ENCODE measurements at regions not wholly inside any gene's neighbourhood (a gene's known extent, or its start where the extent isn't known, plus 50 kb on each side); places are given as distances from the start of the nearest gene placed in this dataset.

- no peak for DNase-seq (ENCODE audit: low read depth)
Observed at GRCh38 chr20:60430516-60431001, 472.3 kb downstream of the CDH26 start.

GRCh38 chr20:60431349-60431748 is 473.1 kb downstream of the CDH26 start:
- no peak for DNase-seq (ENCODE audit: low read depth)

GRCh38 chr20:60437418-60437817 is 479.2 kb downstream of the CDH26 start:
- no peak for DNase-seq (ENCODE audit: low read depth)

- no peak for DNase-seq (ENCODE audit: low read depth)
Observed at GRCh38 chr20:60446267-60447111, 488.3 kb downstream of the CDH26 start.

- DNase-seq (ENCODE audit: low read depth) = no peak
Observed at GRCh38 chr20:60447703-60448102, 489.5 kb downstream of the CDH26 start.

GRCh38 chr20:60453388-60454246 is 495.4 kb downstream of the CDH26 start:
- DNase-seq (ENCODE audit: low read depth) = no peak

- DNase-seq (ENCODE audit: low read depth) = no peak
Observed at GRCh38 chr20:60454491-60454890, 496.3 kb downstream of the CDH26 start.

GRCh38 chr20:60455272-60455671 is 497.0 kb downstream of the CDH26 start:
- no peak for DNase-seq (ENCODE audit: low read depth)

GRCh38 chr20:60459212-60459611 is 501.0 kb downstream of the CDH26 start:
- DNase-seq (ENCODE audit: low read depth) = no peak

- no peak for DNase-seq (ENCODE audit: low read depth)
Observed at GRCh38 chr20:60461993-60462392, 503.8 kb downstream of the CDH26 start.

GRCh38 chr20:60463798-60464197 is 505.6 kb downstream of the CDH26 start:
- DNase-seq (ENCODE audit: low read depth) = no peak

- DNase-seq (ENCODE audit: low read depth) = no peak
Observed at GRCh38 chr20:60465439-60465838, 507.2 kb downstream of the CDH26 start.

- DNase-seq (ENCODE audit: low read depth) = no peak
Observed at GRCh38 chr20:60465993-60466686, 507.9 kb downstream of the CDH26 start.

GRCh38 chr20:60466687-60467022 is 508.4 kb downstream of the CDH26 start:
- no peak for DNase-seq (ENCODE audit: low read depth)

- DNase-seq (ENCODE audit: low read depth) = no peak
Observed at GRCh38 chr20:60467078-60467477, 508.9 kb downstream of the CDH26 start.

- no peak for DNase-seq (ENCODE audit: low read depth)
Observed at GRCh38 chr20:60467771-60468170, 509.5 kb downstream of the CDH26 start.

GRCh38 chr20:60469829-60470228 is 511.6 kb downstream of the CDH26 start:
- no peak for DNase-seq (ENCODE audit: low read depth)

GRCh38 chr20:60470366-60470765 is 512.1 kb downstream of the CDH26 start:
- no peak for DNase-seq (ENCODE audit: low read depth)

GRCh38 chr20:60473211-60473610 is 515.0 kb downstream of the CDH26 start:
- DNase-seq (ENCODE audit: low read depth) = no peak

GRCh38 chr20:60474385-60474910 is 516.2 kb downstream of the CDH26 start:
- DNase-seq (ENCODE audit: low read depth) = no peak

GRCh38 chr20:60476045-60476444 is 517.8 kb downstream of the CDH26 start:
- DNase-seq (ENCODE audit: low read depth) = no peak

GRCh38 chr20:60477958-60478357 is 519.7 kb downstream of the CDH26 start:
- DNase-seq (ENCODE audit: low read depth) = no peak

Measured in non-pigmented ciliary epithelial cell (primary cell).